ENCODE measurements at regions not wholly inside any gene's neighbourhood (a gene's known extent, or its start where the extent isn't known, plus 50 kb on each side); places are given as distances from the start of the nearest gene placed in this dataset.
"Not testable (repeated sequence)": the region's sequence is repeated elsewhere in the genome, so short reads cannot be mapped to it uniquely, and the experiment has no call there.

- no peak for DNase-seq (ENCODE audit: low read depth in 1 of 2, low spot score in 1 of 2)
Observed at GRCh38 chr10:10039595-10039994, 978.1 kb upstream of the CELF2 start.

- DNase-seq (ENCODE audit: low read depth in 1 of 2, low spot score in 1 of 2), result no peak
Observed at GRCh38 chr10:10043083-10043482, 974.6 kb upstream of the CELF2 start.

- no peak for DNase-seq (ENCODE audit: low read depth in 1 of 2, low spot score in 1 of 2)
Observed at GRCh38 chr10:10044922-10045764, 972.5 kb upstream of the CELF2 start.

GRCh38 chr10:10045765-10046028 lies 972.0 kb upstream of the CELF2 start:
- no peak for DNase-seq (ENCODE audit: low read depth in 1 of 2, low spot score in 1 of 2)

- DNase-seq (ENCODE audit: low read depth in 1 of 2, low spot score in 1 of 2), result no peak
Observed at GRCh38 chr10:10047426-10047825, 970.2 kb upstream of the CELF2 start.

GRCh38 chr10:10053051-10053450 lies 964.6 kb upstream of the CELF2 start:
- DNase-seq (ENCODE audit: low read depth in 1 of 2, low spot score in 1 of 2), result no peak

- no peak for DNase-seq (ENCODE audit: low read depth in 1 of 2, low spot score in 1 of 2)
Observed at GRCh38 chr10:10054466-10054865, 963.2 kb upstream of the CELF2 start.

- no peak for DNase-seq (ENCODE audit: low read depth in 1 of 2, low spot score in 1 of 2)
Observed at GRCh38 chr10:10055656-10056442, 961.8 kb upstream of the CELF2 start.

- no peak for DNase-seq (ENCODE audit: low read depth in 1 of 2, low spot score in 1 of 2)
Observed at GRCh38 chr10:10056961-10057360, 960.7 kb upstream of the CELF2 start.

GRCh38 chr10:10067644-10068043 lies 950.0 kb upstream of the CELF2 start:
- DNase-seq (ENCODE audit: low read depth in 1 of 2, low spot score in 1 of 2), result no peak

- DNase-seq (ENCODE audit: low read depth in 1 of 2, low spot score in 1 of 2), result not testable (repeated sequence)
Observed at GRCh38 chr10:10074847-10075246, 942.8 kb upstream of the CELF2 start.

- no peak for DNase-seq (ENCODE audit: low read depth in 1 of 2, low spot score in 1 of 2)
Observed at GRCh38 chr10:10078446-10078845, 939.2 kb upstream of the CELF2 start.

- DNase-seq (ENCODE audit: low read depth in 1 of 2, low spot score in 1 of 2), result no peak
Observed at GRCh38 chr10:10092581-10092980, 925.1 kb upstream of the CELF2 start.

GRCh38 chr10:10093021-10093420 lies 924.7 kb upstream of the CELF2 start:
- no peak for DNase-seq (ENCODE audit: low read depth in 1 of 2, low spot score in 1 of 2)

GRCh38 chr10:10094691-10095090 lies 923.0 kb upstream of the CELF2 start:
- DNase-seq (ENCODE audit: low read depth in 1 of 2, low spot score in 1 of 2), result no peak

GRCh38 chr10:10096296-10096695 lies 921.4 kb upstream of the CELF2 start:
- no peak for DNase-seq (ENCODE audit: low read depth in 1 of 2, low spot score in 1 of 2)

- DNase-seq (ENCODE audit: low read depth in 1 of 2, low spot score in 1 of 2), result no peak
Observed at GRCh38 chr10:10096898-10097297, 920.8 kb upstream of the CELF2 start.

- DNase-seq (ENCODE audit: low read depth in 1 of 2, low spot score in 1 of 2), result no peak
Observed at GRCh38 chr10:10101106-10101505, 916.6 kb upstream of the CELF2 start.

GRCh38 chr10:10110844-10111490 lies 906.7 kb upstream of the CELF2 start:
- no peak for DNase-seq (ENCODE audit: low read depth in 1 of 2, low spot score in 1 of 2)

GRCh38 chr10:10118131-10118530 lies 899.5 kb upstream of the CELF2 start:
- no peak for DNase-seq (ENCODE audit: low read depth in 1 of 2, low spot score in 1 of 2)

- no peak for DNase-seq (ENCODE audit: low read depth in 1 of 2, low spot score in 1 of 2)
Observed at GRCh38 chr10:10120671-10121070, 897.0 kb upstream of the CELF2 start.

GRCh38 chr10:10125676-10126075 lies 892.0 kb upstream of the CELF2 start:
- no peak for DNase-seq (ENCODE audit: low read depth in 1 of 2, low spot score in 1 of 2)

Data from activated T-helper 1 cell treated with anti-CD3 and anti-CD28 coated beads, Interleukin-2, amount 50 U/mL, for 16 hours (primary cell).